CD14-positive monocyte (primary cell): ENCODE measurements at regions not wholly inside any gene's neighbourhood (a gene's known extent, or its start where the extent isn't known, plus 50 kb on each side); places are given as distances from the start of the nearest gene placed in this dataset.

Experiments
- DNase-seq, 3 donors: peaks; one replicate each; pipeline ENCODE4 v3.0.0-alpha.2; 2011 to 2022
- H2AFZ ChIP-seq: 2 replicates; pipeline ENCODE4 v1.6.0; 2012; ENCODE audit warnings: mild to moderate bottlenecking, low read depth, low read length, inconsistent platforms; ENCODE audit not compliant: insufficient read depth, poor library complexity, severe bottlenecking
- H3K27ac ChIP-seq, 2 donors: 1 replicate in 1 of 2; 2 replicates in 1 of 2; pipeline ENCODE4 v1.5.1; 2012 to 2013; ENCODE audit warnings: low read length in 2 of 2, control low read depth in 1 of 2, inconsistent platforms in 1 of 2, low read depth in 1 of 2, mild to moderate bottlenecking in 1 of 2
- H3K27me3 ChIP-seq, 2 donors: one replicate each; pipeline versions ENCODE4 v1.6.0 to v1.6.1; 2011 to 2013; ENCODE audit warnings: low read length in 2 of 2; ENCODE audit not compliant: control insufficient read depth in 2 of 2, insufficient read depth in 2 of 2
- H3K36me3 ChIP-seq, 2 donors: replicated peaks in 1 of 2; 1 replicate in 1 of 2; 2 replicates in 1 of 2; pipeline versions ENCODE4 v1.5.1 to v1.6.1; 2012 to 2013; ENCODE audit warnings: low read length in 2 of 2, control low read depth in 1 of 2, inconsistent platforms in 1 of 2, mild to moderate bottlenecking in 1 of 2; ENCODE audit not compliant: insufficient read depth in 2 of 2, control insufficient read depth in 1 of 2
- H3K4me1 ChIP-seq, 2 donors: 1 replicate in 1 of 2; 2 replicates in 1 of 2; pipeline versions ENCODE4 v1.5.1 to v1.6.1; 2012 to 2013; ENCODE audit warnings: low read length in 2 of 2, control low read depth in 1 of 2, inconsistent platforms in 1 of 2, mild to moderate bottlenecking in 1 of 2, moderate library complexity in 1 of 2; ENCODE audit not compliant: insufficient read depth in 2 of 2, control insufficient read depth in 1 of 2
- H3K4me2 ChIP-seq: replicated peaks from 2 replicates; pipeline ENCODE3; 2012; ENCODE audit warnings: low read length, moderate library complexity, mild to moderate bottlenecking; ENCODE audit not compliant: poor library complexity, severe bottlenecking; ENCODE audit errors: extremely low read depth
- H3K4me3 ChIP-seq, 3 experiments: fragments of 200-600 bp in 1 of 3; sonication (generic) in 1 of 3; replicated peaks in 1 of 3; 1 replicate in 2 of 3; 2 replicates in 1 of 3; pipeline ENCODE4 v1.5.1; 2011 to 2013; ENCODE audit warnings: low read length in 3 of 3, mild to moderate bottlenecking in 3 of 3, control low read depth in 2 of 3, low read depth in 2 of 3, inconsistent platforms in 1 of 3, moderate library complexity in 1 of 3
- H3K79me2 ChIP-seq: 2 replicates; pipeline ENCODE4 v1.6.0; 2012; ENCODE audit warnings: mild to moderate bottlenecking, control low read depth, inconsistent platforms, low read length, moderate library complexity; ENCODE audit not compliant: insufficient read depth
- H3K9ac ChIP-seq: 2 replicates; pipeline ENCODE4 v1.6.0; 2017; ENCODE audit warnings: low read length, mild to moderate bottlenecking; ENCODE audit not compliant: insufficient read depth, poor library complexity, severe bottlenecking
- H3K9me3 ChIP-seq, 2 donors: replicated peaks in 1 of 2; 1 replicate in 1 of 2; 2 replicates in 1 of 2; pipeline versions ENCODE4 v1.5.1 to v1.6.1; 2012 to 2013; ENCODE audit warnings: low read length in 2 of 2, control low read depth in 1 of 2; ENCODE audit not compliant: control insufficient read depth in 1 of 2, insufficient read depth in 1 of 2
- H4K20me1 ChIP-seq: 2 replicates; pipeline ENCODE4 v1.6.0; 2012; ENCODE audit warnings: mild to moderate bottlenecking, low read length, control low read depth, moderate library complexity; ENCODE audit not compliant: insufficient read depth
- H3K27ac Mint-ChIP-seq, 7 donors: one replicate each; pipeline ENCODE4 v1.8.0; 2020; ENCODE audit warnings: mild to moderate bottlenecking in 7 of 7, mixed read lengths in 7 of 7, moderate library complexity in 6 of 7, inconsistent platforms in 2 of 7
- H3K27me3 Mint-ChIP-seq, 3 donors: one replicate each; pipeline ENCODE4 v1.8.0; 2021 to 2022; ENCODE audit warnings: low read depth in 3 of 3, mild to moderate bottlenecking in 3 of 3, mixed read lengths in 3 of 3, moderate library complexity in 3 of 3, inconsistent platforms in 1 of 3
- H3K36me3 Mint-ChIP-seq, 2 donors: one replicate each; pipeline ENCODE4 v1.8.0; 2020; ENCODE audit warnings: mixed read lengths in 2 of 2, inconsistent platforms in 1 of 2, mild to moderate bottlenecking in 1 of 2
- H3K4me1 Mint-ChIP-seq: one replicate; pipeline ENCODE4 v1.8.0; 2020; ENCODE audit warnings: mild to moderate bottlenecking, mixed read lengths
- H3K4me3 Mint-ChIP-seq, 2 donors: one replicate each; pipeline ENCODE4 v1.8.0; 2020; ENCODE audit warnings: mild to moderate bottlenecking in 2 of 2, mixed read lengths in 2 of 2, moderate library complexity in 1 of 2
- H3K9me3 Mint-ChIP-seq, 7 donors: one replicate each; pipeline ENCODE4 v1.8.0; 2020 to 2022; ENCODE audit warnings: mixed read lengths in 7 of 7, mild to moderate bottlenecking in 6 of 7, moderate library complexity in 6 of 7, inconsistent platforms in 2 of 7
- WGBS: methylation state at CpG from one replicate; pipeline ENCODE4 v1.1.5; 2013; ENCODE audit warnings: missing lambda C conversion rate; ENCODE audit not compliant: insufficient coverage; 5-methylcytosine and 5-hydroxymethylcytosine counted together
- intact Hi-C, 2 donors: fragments of 100-400 bp; cut with micrococcal nuclease; formaldehyde crosslinking; loops; one replicate each; pipeline versions ENCODE4 v1.15.0 to v1.15.1; 2023
- TF ChIP-seq, protein P1 (sequence below): fragments of 200-600 bp; IDR thresholded peaks from one replicate; pipeline ENCODE4 v1.8.0; 2022; ENCODE audit warnings: antibody characterized with exemption, mild to moderate bottlenecking

GRCh38 chr5:26805076-26805475, 233.3 kb downstream of the CDH9 start:
- Histone ChIP-seq H3K4me3 (no peak overlapping the region), H3K4me1 (no peaks in the 10 kb centered on the region), H3K9ac (no peak overlapping the region), H3K79me2 (no peaks in the 10 kb centered on the region), H4K20me1 (no peaks in the 10 kb centered on the region), H2AFZ (no peak overlapping the region), H3K36me3 (no peaks in the 10 kb centered on the region), H3K9me3 (peaks cover 15 to 24% of the 10 kb centered on the region in 2 donors), H3K27me3 (no peaks in the 10 kb centered on the region), H3K4me2 (no peak overlapping the region), H3K27ac (no peak overlapping the region)
- peaks cover 0 to 3% (median 0%) of the 10 kb centered on the region in 3 donors for H3K27me3 Mint-ChIP-seq
- peaks cover 2 to 11% (median 7%) of the 10 kb centered on the region in 7 donors for H3K9me3 Mint-ChIP-seq
- no peaks in the 10 kb centered on the region for H3K36me3 Mint-ChIP-seq
- TF ChIP-seq, protein P1, sequence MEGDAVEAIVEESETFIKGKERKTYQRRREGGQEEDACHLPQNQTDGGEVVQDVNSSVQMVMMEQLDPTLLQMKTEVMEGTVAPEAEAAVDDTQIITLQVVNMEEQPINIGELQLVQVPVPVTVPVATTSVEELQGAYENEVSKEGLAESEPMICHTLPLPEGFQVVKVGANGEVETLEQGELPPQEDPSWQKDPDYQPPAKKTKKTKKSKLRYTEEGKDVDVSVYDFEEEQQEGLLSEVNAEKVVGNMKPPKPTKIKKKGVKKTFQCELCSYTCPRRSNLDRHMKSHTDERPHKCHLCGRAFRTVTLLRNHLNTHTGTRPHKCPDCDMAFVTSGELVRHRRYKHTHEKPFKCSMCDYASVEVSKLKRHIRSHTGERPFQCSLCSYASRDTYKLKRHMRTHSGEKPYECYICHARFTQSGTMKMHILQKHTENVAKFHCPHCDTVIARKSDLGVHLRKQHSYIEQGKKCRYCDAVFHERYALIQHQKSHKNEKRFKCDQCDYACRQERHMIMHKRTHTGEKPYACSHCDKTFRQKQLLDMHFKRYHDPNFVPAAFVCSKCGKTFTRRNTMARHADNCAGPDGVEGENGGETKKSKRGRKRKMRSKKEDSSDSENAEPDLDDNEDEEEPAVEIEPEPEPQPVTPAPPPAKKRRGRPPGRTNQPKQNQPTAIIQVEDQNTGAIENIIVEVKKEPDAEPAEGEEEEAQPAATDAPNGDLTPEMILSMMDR, result no peak
- no peak for DNase-seq
- no peak overlapping the region for H3K27ac Mint-ChIP-seq
- whole genome bisulfite sequencing, result no CpG with 5 or more reads among the region's 1 CpG
- H3K4me3 Mint-ChIP-seq, result no peak overlapping the region
- H3K4me1 Mint-ChIP-seq, result no peaks in the 10 kb centered on the region
- intact Hi-C loops, result no loop called here

DNA sequence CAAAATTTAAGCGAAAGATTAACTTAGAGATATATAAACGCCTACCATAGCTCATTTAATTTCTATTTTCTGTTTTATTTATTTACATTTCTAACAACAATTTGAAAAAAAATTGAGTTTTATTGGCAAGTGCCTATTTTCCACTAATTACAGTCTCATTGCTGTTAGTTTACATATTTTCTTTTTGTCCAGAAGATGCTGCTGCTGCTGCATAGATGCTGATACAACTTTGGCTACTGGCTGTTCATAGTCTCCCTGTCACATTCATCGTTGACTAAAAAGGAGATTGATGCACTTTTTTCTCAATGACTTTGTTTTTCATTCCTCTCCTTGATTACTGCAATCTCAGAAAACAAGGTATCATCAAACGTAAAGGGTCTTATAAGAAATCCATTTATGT, 235.4 kb downstream of the CDH9 start:
- no peak overlapping the region for H3K4me2 ChIP-seq

More for the DNA sequence above, 235.4 kb downstream of the CDH9 start:
- Histone ChIP-seq H3K36me3 (no peaks in the 10 kb centered on the region), H2AFZ (no peak overlapping the region), H3K9ac (no peak overlapping the region), H3K27ac (no peak overlapping the region), H3K9me3 (peaks cover 10 to 13% of the 10 kb centered on the region in 2 donors), H3K79me2 (no peaks in the 10 kb centered on the region), H3K4me1 (no peaks in the 10 kb centered on the region), H4K20me1 (no peaks in the 10 kb centered on the region), H3K4me3 (no peak overlapping the region), H3K27me3 (no peaks in the 10 kb centered on the region)
- TF ChIP-seq, protein P1, result no peak
- H3K36me3 Mint-ChIP-seq, result no peaks in the 10 kb centered on the region
- no CpG with 5 or more reads among the region's 4 CpGs for WGBS
- H3K4me3 Mint-ChIP-seq, result no peak overlapping the region
- no peaks in the 10 kb centered on the region for H3K4me1 Mint-ChIP-seq
- intact Hi-C loops, result no loop called here
- peaks cover 0 to under 1% (median 0%) of the 10 kb centered on the region in 3 donors for H3K27me3 Mint-ChIP-seq
- no peak overlapping the region for H3K27ac Mint-ChIP-seq
- peaks cover 0 to 10% (median 3%) of the 10 kb centered on the region in 7 donors for H3K9me3 Mint-ChIP-seq
- DNase-seq, result no peak
